GM19238 (cell line): ENCODE measurements at regions not wholly inside any gene's neighbourhood (a gene's known extent, or its start where the extent isn't known, plus 50 kb on each side); places are given as distances from the start of the nearest gene placed in this dataset.
"Not testable (repeated sequence)": the region's sequence is repeated elsewhere in the genome, so short reads cannot be mapped to it uniquely, and the experiment has no call there.

Experiments
- DNase-seq: peaks from one replicate; pipeline ENCODE4 v3.0.0; 2011; ENCODE audit warnings: low spot score; ENCODE audit not compliant: insufficient read length

GRCh38 chr2:18939740-18940139 lies 350.4 kb upstream of the NT5C1B start:
- not testable (repeated sequence) for DNase-seq

DNA sequence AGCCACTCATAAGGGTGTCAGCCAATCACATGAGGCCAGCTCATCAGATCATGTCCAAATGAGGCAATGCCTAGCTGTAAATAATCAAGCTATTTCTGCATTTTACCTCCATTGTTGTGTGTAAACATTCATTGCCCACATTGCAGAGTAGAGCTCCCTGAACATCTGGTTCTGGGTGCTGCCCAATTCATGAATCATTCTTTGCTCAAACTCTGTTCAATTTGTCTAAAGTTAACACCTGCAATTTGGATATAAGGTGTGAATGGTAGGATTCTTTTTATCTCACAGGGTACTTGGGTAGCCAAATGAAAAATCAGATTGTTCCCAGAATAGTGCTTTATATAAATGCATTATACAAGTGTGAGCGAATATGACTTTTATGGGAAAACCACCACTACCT lies 345.5 kb upstream of the NT5C1B start:
- DNase-seq: no peak

GRCh38 chr2:18932853-18933252 lies 343.5 kb upstream of the NT5C1B start:
- no peak for DNase-seq

GRCh38 chr2:18930971-18931370 lies 341.6 kb upstream of the NT5C1B start:
- no peak for DNase-seq

DNA sequence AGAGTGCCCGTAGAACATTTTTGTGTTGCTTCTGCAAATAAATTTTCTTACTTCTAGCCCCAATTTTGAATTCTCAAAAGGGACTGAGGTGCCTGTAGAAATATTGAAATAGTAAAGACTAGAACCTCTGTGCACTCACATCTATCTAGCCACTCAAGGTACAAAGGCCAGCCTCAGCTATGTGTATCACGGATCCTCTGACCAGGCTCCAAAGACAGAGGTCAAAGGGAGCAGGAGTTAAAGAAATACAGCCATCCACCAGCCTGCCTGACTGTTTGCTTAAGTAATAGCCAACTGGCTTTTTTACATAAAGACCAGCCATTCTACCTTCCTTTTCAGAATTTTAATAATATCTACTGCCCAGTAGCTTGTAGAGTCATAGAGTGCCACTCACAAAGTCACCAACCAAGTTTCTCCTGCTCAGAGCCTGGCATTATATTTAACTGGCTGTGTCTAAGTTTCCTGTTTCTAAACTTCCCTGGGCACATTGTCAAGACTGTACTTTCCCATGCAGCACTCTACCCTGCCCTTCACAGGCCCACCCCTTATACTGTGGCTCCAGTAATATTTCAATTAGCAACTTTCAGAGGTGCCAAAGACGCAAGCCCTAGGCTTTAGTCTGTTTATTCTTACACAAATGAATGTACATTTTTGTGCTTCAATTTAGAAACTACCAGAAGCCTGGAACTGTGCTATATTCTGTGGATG lies 338.3 kb upstream of the NT5C1B start:
- no peak for DNase-seq

- no peak for DNase-seq
Measured at GRCh38 chr2:18926631-18927524, 337.5 kb upstream of the NT5C1B start.

DNA sequence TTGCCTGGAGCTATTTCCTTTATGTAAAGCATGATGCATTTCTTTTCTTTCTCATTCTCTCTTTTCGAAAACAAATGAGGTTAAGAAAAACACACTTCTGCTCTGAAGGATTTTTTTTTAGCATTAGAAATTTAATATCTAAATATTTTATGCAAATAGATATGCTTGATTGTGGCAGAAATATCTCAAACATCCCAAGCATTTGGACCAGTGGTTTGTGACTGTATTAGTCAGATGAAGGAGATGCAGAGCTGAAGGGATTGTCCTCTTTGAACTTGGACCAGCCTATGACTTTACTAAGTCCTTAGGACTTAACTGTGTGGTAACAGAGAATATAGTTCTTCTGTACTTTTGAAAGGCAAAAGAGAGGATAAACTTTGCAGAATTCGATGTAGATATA lies 335.9 kb upstream of the NT5C1B start:
- DNase-seq: no peak

DNA sequence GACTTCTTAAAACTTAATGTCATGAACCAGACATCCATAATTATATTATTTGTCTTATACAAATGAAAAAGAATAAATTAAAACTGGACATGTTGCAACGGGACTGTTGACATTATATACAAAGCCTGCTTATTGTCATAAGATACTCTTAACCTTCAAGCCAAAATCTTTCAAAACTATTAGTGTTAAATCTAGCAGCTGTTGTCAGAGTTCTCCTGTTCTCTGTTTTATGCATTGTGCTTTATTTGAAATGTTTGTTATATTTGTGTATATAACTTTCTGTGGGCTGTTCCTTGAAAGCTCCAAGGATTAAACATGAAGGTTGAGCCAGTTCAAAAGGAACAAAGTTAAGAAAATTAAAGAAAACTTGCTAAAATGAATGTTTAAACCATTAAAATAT lies 335.5 kb upstream of the NT5C1B start:
- DNase-seq: no peak

DNA sequence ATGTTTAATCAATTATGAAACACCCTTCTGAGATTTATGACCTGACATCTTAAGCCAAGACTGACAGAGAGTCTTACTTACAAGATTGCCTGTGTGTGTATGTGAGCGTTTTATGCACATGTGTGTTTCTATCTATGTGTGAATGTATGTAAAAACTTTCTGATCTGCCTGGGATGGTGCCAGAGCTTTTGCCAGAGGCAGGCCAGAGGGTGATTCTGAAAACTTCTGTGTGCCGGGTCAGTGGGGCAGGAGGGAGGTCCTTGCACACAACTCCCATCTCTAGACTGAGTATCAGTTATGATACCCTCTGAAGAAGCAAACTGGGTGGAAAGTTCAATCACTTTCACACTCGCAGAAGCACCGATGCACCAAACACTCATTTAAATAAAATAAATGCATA lies 335.0 kb upstream of the NT5C1B start:
- no peak for DNase-seq

DNA sequence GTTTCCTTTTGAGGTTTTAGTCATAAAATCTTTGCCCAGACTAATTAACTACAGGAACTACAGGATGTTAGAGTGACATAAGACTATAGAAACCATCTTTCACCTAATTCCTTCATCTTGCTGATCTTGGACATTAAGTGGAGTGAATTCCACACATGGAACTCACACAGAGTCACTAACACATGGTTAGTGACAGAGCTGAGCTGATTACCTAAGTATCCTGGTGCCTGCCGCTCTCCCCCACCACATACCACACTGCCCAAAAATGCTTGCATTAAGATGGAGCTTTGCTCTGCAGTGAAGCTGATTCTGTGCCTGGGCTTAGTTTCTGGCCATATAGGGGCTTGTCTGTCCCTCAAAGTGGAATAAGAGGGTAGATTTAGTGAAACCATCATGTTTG lies 332.9 kb upstream of the NT5C1B start:
- no peak for DNase-seq

DNA sequence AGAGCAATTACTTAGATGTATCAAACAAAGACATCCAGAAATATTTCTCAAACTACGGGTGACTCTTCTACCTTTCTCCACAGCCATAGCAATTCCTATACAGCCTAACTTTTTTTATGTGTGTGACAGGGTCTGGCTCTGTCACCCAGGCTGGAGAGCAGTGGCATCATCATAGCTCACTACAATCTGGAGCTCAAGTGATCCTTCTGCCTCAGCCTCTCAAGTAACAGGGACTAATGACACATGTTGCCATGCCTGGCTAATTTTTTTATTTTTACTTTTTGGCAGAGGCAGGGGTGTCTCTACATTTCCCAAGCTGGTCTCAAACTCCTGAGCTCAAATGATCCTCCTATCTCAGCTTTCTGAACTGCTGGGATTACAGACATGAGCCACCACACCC lies 328.9 kb upstream of the NT5C1B start:
- DNase-seq: no peak

- no peak for DNase-seq
Measured at GRCh38 chr2:18915227-18915626, 325.9 kb upstream of the NT5C1B start.

DNA sequence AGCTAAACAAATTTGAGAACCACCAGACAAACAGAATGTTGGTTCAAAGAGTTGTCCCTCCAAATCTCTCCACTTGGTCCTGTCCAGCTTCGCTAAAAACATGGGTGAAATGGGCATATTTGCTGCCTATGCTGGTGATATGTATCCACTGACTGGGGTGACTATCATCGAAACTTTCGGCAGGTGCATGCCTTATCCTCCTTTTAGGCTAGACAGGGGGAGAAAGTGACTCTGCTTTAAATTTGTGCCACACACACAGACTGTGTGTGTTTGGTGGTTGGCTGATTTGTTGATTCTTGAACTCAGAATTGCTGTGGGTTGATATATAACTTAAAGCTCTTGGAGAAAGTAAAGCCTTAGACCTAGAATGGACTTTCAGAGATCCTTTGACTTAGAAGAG lies 324.1 kb upstream of the NT5C1B start:
- DNase-seq: no peak

- DNase-seq: no peak
Measured at GRCh38 chr2:18912225-18912888, 323.0 kb upstream of the NT5C1B start.

GRCh38 chr2:18911416-18911815 lies 322.0 kb upstream of the NT5C1B start:
- no peak for DNase-seq

DNA sequence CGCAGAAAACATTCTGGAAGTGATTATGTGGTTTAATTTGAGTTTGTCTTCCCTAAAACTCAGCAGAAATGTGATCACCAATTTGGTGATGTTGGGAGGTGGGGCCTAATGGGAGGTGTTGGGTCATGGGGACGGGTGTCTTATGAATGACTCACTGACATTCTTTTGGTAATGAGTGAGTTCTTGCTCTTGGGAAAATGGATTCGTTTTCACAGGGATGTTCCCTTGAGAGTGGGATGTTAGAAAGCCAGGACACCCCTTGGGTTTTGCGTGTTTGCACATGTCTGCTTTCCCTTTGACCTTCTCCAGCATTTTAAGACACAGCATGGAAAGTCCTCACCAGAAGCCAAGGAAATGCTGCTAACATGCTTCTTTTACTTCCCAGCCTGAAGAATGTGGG lies 321.5 kb upstream of the NT5C1B start:
- no peak for DNase-seq

DNA sequence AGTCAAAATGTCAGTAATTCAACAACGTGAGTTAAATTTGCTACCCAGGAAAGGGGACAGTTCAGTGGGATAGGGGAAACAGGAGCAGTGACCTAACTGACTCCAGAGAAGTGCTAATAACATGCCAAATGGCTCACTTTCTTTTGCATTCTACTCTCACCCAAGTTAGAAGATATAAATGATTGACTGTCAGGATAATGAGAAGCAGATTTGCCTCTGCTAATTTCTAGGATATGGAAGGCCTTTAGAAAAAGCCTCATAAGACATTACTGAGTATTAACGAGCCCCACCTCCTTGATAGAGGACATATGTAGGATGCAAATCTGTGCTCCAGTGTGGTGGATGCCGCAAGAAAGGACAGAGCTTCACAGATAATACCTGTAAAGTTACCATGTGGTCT lies 318.6 kb upstream of the NT5C1B start:
- no peak for DNase-seq

DNA sequence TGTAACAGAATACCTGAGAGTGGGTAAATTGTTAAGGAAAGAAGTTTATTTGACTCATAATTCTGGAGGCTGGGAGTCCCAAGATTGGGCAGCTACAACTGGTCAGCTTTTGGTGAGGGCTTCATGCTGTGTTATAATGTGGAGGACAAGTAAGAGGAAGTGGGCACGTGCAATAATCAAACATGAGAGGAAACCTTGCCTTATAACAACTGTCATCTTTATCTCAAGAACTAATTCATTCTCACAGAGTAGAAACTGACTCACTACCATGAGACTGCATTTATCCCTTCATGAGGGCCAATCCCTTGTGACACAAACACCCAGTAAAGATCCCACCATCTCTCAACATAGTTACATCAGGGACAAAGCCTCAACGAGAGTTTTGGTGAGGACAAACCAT lies 318.1 kb upstream of the NT5C1B start:
- DNase-seq: no peak

DNA sequence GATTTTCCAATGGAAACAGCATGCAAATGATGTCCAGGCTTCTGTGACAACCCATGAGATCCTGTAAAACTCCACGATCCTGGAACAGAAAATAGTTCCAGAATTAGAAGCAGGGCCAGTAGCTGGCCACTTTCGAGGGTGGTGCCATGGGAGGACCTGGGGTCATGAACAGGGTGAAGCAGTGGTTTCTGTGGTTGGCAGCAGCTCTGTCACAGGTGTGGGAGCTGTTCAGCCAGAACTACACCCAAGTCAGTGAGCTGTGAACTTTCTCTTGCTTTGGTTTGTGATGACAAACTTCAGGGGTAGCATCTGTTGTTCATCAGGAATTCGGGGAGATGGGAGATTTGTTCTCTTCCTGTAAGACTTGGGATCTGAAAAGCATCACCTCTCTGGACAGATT lies 314.4 kb upstream of the NT5C1B start:
- DNase-seq: peak; percentile 10

- no peak for DNase-seq
Measured at GRCh38 chr2:18901242-18901641, 311.9 kb upstream of the NT5C1B start.

DNA sequence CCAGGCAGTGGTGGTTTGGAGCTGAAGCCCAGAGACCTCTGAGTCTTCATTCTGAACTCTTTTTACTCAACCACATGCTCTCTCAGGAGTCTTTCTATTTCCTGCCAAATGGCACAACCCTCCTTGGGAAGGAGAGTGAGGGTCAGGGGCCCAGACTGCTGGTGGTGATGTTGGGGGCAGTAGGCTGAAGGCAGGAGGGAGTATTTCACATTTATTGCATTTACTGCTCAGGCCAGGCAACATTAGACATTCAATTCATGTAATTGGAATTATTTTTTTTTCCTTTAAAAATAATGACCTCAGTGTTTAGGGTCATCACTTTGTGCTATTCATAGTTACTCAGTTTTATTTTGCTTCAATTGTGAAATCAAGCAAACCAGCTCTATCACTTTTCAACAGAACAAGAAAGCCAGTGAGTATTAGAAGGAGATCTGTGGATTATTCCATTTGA lies 311.3 kb upstream of the NT5C1B start:
- DNase-seq: no peak

GRCh38 chr2:18899725-18900124 lies 310.4 kb upstream of the NT5C1B start:
- no peak for DNase-seq
